ENCODE measurements at regions not wholly inside any gene's neighbourhood (a gene's known extent, or its start where the extent isn't known, plus 50 kb on each side); places are given as distances from the start of the nearest gene placed in this dataset.

DNA sequence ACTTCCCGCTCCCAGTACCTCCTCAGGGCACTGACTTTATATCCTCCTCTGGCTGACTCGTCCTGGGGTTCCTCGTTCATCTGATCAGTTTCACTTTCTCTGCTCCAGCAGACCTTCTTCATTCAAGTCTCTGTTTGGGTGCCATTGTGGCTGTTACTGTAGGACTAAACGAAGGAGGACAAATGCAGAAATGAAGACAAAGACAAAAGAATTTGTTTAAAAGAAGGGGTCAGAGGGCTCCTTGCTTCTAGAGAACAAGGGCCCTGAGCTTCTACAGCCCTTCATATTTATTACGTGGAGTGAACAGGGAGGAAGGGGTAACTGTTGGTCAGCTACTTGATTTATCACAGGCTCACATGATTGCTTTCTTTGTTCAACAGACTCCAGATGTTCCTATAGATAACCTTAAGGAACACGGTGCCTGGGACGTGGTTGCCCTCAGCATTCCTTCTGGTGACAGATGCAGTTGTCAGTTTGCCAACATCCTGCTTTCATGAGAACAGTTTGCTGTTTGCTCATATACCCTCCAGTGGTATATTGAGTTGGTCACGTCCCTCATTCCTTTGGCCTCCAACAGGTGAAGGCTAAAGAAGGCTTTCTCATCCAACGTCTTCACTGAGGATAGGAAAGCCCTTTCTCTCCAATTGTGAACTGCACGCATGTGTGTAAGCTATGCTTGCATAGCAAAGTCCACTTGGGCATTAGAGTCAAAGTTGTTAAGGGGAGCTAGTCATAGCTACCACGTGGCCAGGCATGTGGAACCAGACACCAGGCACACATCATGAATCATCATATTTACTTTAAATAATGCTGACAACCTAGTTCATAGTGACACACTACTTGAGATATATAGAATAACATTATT, 69.1 kb upstream of the BTN3A2 start:
- no peak for DNase-seq

- no peak for DNase-seq
Measured at GRCh38 chr6:26296556-26296856, 68.5 kb upstream of the BTN3A2 start.

DNA sequence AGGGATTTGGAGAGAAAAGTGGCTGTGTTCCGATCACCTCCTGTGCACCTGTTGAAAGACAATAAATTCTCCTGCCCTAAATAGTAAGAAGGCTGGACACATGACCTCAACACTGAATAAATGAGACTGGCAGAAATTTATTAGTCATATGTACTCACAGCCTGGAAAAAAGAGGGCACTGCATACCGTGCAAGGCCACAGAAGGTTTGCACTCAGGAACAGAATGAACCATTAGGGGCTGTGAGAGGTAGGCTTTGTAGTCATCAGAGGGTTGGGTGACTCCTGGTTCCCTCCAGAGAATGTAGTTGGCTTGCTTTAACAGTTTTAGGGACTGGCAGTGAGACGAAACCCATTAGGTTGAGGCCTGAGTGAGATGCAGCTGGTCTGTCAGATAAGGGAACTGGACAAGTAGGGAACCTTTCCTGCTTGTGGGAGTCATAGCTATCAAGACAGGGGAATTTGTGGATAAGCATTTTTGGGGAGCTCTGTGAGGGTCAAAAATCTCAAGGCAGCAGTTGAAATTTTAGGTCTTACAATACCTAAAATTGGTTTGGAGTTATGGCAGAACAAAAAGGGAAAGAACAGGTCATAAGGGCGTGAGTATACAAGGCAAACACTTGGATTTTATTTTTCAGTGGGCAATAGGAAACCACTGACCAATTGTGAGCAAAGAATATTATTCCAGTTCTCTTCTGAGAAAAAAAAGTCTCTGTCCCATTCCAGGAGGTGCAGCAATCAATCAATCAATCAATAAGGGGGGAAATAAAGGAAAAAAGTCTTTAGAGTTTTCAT, 67.9 kb upstream of the BTN3A2 start:
- no peak for DNase-seq

DNA sequence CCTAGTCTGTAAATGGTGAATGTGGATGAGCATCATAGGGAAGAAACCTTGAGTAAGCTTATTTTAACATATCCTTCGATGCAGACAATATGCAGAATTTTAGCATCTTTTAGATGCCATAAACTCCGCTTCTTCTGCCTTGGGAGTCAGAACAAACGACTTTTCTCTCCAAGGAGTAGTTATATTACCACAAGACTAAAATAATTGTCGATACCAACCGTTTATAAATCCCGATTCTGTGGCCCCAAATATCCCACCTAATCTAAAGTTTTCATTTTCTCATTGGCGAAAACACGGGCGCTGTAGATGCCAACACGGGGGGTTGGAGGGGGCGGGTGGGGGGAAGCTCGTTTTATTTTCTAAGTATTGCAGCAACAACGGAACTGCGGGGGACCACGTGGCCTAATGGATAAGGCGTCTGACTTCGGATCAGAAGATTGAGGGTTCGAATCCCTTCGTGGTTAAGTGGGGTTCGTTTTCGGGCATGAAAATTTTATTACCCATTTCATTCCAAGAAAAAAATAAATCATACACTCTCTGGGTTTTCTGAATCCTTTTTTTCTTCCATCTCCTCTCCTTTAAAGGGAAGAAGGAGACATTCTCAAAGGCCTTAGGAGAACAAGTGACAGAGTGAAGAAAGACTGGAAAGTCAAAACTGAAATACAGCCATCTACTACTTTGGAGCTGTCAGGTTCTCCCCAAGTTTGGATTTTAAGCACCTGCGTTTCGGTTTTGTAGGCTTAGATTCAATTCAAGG, 65.5 kb upstream of the BTN3A2 start:
- DNase-seq = peak; percentile 47

DNA sequence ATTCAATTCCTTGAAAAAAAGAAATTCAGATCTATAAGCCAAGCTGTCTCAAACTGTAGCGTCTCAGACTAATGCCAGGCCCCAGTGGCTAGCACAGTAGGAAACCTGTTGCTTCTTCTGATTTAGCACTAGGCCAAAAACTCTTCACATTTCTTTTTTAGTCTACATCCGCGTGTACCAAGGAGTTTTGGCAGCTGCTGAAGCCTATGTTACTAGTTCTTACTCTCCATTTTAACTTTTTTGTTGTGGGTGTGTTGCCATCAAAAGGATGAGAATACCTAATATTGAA, 65.0 kb upstream of the BTN3A2 start:
- DNase-seq = no peak

DNA sequence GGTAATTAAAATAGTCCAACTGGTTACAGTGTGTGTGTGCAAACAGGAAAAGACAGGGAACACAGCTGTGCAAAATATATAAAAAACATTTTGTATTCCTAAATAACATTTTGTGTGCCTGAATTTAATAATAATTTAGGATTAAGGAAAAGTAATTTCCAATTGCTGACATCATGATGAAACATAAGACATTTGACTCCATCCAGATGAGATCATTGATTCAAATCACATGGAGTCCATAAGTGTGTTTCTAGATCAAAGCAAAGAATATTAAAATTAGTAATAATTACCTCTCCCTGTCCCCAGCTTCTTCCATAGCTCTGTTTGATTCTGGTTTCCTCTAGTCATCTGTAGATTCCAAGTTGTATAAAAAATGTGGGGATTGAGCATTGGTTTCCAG, 64.6 kb upstream of the BTN3A2 start:
- no peak for DNase-seq

DNA sequence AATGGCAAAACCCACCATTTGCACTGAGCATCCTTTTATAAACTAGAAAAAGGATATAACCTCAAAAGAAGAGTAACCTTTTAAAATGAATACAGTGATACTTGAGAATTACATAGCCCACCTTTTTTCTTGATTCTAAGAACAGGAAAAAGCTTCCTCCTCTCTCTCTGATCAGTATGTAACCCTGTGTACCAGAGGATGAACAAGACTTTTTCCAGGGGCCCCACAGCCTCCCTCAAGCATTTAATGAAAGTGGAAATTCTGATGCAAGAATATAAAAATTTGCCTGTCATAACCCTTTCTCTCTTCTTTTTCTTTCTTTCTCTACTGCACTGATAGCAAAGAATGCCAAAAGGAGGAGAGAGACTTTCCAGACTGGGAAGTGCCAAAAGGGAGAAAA, 64.2 kb upstream of the BTN3A2 start:
- DNase-seq = no peak

DNA sequence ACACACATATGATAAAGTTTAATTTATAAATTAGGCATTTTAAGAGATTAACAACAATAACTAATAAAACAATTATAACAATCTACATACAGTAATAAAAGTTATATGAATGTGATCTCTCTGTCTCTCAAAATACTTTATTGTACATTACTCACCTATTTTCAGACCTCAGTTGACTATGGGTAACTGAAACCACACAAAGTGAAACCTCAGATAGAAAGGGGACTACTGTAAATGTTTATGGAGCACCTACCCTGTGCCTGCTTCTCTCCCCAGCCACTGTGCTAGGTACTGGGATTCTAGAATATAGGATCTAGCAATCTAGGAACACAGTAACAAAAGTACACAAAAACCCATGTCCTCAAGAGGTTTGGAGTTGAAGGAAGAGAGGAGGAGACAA, 63.4 kb upstream of the BTN3A2 start:
- no peak for DNase-seq

DNA sequence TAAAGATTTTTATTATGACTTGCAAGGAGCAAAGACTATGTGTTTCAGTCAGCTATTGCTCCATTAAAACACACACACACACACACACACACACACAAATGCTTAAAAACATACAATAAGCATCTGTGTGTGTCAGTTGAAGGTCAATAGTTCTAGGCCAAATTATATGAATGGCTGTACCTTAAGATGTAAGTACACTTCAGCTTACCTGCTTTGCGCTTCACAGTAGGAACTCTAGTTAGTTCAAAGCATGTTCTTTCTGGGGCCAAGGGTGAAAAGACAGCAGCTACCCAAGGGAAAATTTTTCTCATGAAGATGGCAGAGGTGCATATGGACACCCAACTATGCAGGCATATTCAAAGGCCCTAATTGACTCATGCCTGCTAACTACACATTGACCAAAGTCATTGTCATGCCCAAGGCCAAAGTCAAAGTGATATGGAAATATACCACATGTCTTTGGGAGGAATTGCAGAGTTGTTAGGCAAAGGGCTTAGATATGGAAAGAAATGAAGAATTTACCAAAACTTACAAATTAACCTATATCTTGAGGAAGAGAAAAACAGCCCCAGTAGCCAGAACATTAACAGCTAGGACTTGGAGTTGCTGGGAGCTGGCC, 61.9 kb upstream of the BTN3A2 start:
- no peak for DNase-seq

DNA sequence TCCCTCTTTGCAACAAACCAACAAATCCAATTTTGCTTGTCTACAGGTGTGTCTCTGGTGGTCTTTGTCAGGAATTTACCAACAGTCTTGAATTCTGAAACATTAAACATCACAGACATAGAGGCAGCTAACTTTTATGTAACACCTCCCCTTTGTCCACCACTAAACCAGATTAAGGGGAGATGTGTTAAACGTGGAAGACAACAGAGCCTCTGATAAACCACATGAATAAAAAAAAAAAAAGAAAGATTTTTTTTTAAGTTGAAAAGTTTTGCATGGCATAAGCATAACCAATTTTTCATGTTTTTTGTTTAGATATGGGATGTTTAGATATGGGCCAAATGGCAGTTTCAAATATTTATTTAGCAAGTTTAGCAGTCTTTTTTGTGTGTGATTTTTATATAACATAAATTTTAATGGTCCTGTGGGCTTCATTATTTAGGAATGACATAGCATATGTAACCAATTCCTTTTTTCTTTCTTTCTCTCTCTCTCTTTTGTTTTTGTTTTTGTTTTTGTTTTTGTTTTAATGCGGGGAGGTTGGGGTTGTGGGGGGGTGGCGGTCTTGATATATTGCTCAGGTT, 60.7 kb upstream of the BTN3A2 start:
- no peak for DNase-seq

DNA sequence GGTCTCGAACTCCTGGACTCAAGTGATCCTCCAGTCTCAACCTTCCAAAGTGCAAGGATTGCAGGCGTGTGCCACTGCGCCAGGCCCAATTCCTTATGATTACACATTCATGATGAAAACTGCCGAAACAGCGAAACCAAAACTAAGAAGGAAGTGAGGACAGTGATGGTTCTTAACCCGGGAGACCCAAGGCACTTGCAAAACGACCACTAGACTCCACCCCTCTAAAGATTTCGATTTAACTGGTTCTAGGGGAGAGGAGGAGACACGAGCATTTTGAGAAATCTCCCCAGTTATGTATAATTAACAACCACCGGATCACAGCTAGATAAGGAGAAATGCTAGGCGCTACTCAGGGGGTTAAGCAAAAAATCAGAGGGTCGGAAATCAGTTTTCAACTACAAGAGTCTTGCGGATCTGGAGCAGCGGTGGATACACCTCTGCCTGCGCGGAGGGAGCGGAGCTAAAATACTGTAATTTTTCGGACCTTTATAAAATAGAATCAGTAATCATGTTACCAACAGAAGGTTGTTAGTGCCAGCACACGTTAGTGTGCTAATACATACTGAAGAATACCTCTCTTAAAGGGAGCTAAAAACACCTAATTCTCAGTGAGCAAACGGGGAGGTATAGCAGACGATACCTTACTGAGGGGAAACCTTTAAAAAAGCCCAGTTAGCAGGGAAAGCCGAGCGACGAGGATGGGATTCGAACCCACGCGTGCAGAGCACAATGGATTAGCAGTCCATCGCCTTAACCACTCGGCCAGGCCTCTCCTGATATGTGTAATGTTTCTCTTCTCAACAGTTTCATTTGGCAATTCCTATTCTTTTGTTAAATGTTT, 60.0 kb upstream of the BTN3A2 start:
- DNase-seq = peak; percentile 91

DNA sequence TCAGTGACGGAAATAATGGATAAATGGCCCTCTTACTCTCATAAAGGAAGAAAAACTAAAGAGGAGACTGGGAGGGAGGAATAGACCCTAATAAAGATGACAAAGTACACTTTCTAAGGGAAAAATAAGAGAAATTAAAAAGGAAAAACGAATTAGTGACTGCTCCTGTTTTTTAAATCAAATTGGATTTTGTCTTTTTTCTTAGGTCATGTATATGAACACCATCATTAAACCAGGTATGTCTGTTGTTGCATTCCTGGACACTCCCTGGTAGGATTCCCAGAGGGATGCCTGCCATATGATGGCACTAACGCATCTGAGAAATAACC, 59.4 kb upstream of the BTN3A2 start:
- DNase-seq = no peak

- DNase-seq = peak; percentile 53
Measured at GRCh38 chr6:26306232-26306631, 58.8 kb upstream of the BTN3A2 start.

DNA sequence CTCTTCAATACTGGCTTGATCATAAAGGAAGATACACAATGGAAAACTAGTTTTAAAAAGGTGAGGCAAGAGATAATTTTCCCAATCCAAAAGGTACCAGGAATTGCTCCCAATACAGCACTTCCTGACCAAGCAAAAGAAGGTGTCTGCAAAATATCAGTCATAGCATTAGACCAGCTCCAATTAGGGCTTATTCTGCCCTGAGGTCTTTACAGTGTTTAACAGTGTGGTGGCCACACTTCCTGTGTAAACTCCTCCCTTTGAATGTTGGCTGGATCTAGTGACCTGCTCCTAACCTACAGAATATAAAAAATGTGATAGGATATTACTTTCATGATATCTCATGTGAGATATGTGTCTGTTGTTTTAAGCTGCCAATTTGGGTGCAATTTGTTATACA, 57.1 kb upstream of the BTN3A2 start:
- no peak for DNase-seq

DNA sequence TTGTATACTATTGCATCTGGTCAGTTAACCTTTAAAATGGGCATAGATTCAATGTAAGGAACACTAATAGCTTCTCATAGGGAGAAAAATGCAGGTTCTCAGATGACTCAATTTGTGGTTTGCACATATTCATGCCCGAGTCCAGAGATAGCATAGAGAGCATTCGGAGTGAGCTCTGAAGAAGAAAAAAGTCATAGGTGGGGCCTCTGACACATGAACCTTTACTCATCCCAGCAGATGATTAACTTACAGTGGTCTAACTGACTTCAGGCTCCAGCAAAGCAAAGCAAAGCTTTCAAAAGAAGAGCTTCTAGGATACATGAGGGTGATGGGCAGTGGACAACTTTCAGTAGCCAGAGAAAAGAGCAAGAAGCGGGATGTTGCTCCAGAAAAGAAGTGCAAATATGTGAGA, 55.3 kb upstream of the BTN3A2 start:
- peak; percentile 88 for DNase-seq

DNA sequence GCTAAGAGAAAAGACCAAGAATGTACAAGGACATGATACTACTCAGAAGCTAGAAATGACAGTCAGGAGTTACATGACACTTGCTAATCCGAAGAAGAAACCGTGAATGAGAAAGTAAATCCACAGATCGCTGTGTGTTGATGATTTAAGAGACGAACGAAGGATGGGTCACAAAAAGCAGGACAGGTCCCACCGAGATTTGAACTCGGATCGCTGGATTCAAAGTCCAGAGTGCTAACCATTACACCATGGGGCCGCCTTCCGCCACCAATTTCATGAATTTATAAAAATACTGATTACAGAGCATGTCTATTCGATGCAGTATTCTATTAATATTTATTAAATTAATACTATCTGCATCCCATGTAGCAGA, 54.0 kb upstream of the BTN3A2 start:
- peak; percentile 86 for DNase-seq

GRCh38 chr6:26311385-26312095, 53.5 kb upstream of the BTN3A2 start:
- DNase-seq = peak; percentile 90

DNA sequence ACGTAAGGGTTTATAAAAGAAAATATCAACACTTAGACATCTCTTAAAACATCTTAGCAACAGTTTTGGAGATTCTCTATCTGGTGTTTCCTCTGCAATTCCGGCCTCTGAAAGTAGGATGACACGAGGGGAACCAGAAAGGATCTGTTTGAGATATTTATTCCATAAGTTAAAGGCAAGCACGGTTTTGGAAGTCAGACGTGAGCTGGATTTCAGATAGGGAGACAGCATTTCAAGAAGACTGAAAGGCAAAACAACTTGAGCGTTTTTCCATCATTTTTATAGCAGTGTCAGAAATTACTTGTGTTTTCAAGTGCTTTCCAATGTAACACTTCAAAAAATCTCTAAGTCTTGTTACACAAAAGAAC, 52.9 kb upstream of the BTN3A2 start:
- DNase-seq = no peak

DNA sequence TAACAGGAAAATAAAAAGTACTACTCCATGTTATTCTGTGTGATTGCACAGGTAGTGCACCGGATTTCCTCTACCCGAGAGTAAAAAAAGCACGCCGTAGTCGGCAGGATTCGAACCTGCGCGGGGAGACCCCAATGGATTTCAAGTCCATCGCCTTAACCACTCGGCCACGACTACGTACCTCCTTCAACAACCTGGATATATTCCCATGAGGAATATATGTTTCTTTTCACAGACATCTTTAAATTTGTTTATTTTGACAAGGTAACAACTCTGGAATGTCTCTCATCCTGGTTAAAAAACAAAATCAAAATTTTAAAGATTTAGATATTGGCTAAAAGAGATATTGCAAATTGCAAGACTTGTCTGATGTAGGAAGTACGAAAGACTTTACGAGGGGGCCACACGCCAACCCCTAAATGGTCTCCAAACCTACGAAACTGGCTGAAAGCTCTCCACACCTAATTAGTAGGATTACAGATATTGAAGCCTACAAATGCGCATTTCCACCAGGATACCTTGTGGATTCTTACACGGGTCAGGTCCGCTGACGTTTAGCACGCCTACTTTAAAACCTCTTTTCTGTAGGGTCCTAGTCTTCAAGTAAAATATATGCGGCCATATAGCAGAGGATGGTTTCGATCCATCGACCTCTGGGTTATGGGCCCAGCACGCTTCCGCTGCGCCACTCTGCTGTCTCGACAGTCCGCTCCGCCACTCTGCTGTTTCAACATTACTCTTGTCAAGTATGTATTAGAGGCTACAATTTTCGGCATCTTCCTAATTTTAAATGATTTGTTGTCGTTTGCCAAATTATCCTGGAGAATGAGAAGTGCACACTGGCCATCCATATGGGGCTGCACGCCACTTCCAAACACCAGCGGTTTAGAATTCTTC, 52.2 kb upstream of the BTN3A2 start:
- DNase-seq = peak; percentile 93
